GM18505 (cell line): ENCODE measurements at regions not wholly inside any gene's neighbourhood (a gene's known extent, or its start where the extent isn't known, plus 50 kb on each side); places are given as distances from the start of the nearest gene placed in this dataset.
A peak's percentile ranks its signal among the peaks of the same experiment; 100 is the strongest.

Experiments used
- ATAC-seq: cut with Tn5 transposase; IDR thresholded peaks from one replicate; pipeline ENCODE4 v1.9.1; 2021; ENCODE audit not compliant: unreplicated experiment
- POLR2A ChIP-seq: IDR thresholded peaks from 4 replicates; pipeline ENCODE4 v1.6.1; 2011; ENCODE audit warnings: borderline replicate concordance; ENCODE audit not compliant: insufficient read depth, insufficient read length; ENCODE audit errors: extremely low read depth

GRCh38 chr3:69451594-69451993 is 65.7 kb upstream of the FRMD4B start:
- no peak for TF ChIP-seq POLR2A
- ATAC-seq: no peak

- no peak for TF ChIP-seq POLR2A
- ATAC-seq: no peak
Measured at GRCh38 chr3:69448877-69449276, 63.0 kb upstream of the FRMD4B start.

GRCh38 chr3:69446402-69447072 is 60.6 kb upstream of the FRMD4B start:
- TF ChIP-seq POLR2A: no peak
- ATAC-seq: no peak

GRCh38 chr3:69445498-69445897 is 59.6 kb upstream of the FRMD4B start:
- TF ChIP-seq POLR2A: no peak
- no peak for ATAC-seq

GRCh38 chr3:69445024-69445423 is 59.1 kb upstream of the FRMD4B start:
- no peak for ATAC-seq
- no peak for TF ChIP-seq POLR2A

GRCh38 chr3:69443457-69443920 is 57.6 kb upstream of the FRMD4B start:
- TF ChIP-seq POLR2A: no peak
- ATAC-seq: no peak

- no peak for ATAC-seq
- TF ChIP-seq POLR2A: no peak
Measured at GRCh38 chr3:69442771-69443311, 57.0 kb upstream of the FRMD4B start.

- no peak for ATAC-seq
- no peak for TF ChIP-seq POLR2A
Measured at GRCh38 chr3:69441732-69442131, 55.8 kb upstream of the FRMD4B start.

GRCh38 chr3:69441040-69441439 is 55.2 kb upstream of the FRMD4B start:
- TF ChIP-seq POLR2A: no peak
- no peak for ATAC-seq

- ATAC-seq: no peak
- no peak for TF ChIP-seq POLR2A
Measured at GRCh38 chr3:69439643-69440270, 53.9 kb upstream of the FRMD4B start.

- no peak for TF ChIP-seq POLR2A
- ATAC-seq: no peak
Measured at GRCh38 chr3:69438476-69438875, 52.6 kb upstream of the FRMD4B start.

GRCh38 chr3:69435274-69436265 is 49.7 kb upstream of the FRMD4B start:
- TF ChIP-seq POLR2A: no peak
- peak; percentile 63 for ATAC-seq
